ENCODE measurements at regions not wholly inside any gene's neighbourhood (a gene's known extent, or its start where the extent isn't known, plus 50 kb on each side); places are given as distances from the start of the nearest gene placed in this dataset.

DNA sequence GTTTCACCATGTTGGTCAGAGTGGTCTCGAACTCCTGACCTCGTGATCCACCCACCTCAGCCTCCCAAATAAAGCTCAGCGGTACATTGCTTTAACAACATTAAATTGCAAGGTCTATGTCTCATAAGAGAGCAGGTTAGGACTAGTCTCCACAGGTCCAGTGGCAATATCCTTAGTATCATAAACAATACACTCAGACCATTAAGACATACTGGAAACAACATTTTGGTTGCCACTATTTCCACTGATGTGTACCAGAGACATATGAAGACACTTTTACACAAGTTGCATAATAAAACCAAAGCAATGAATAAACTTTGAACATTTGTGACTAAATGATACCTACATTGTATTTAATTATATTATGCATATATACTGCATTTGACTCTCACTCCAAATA is 1130.0 kb downstream of the TSN start:
- no peak for ATAC-seq (ENCODE audit: low FRiP score)
- no peak for DNase-seq (ENCODE audit: low spot score)
- TF ChIP-seq, protein P1, sequence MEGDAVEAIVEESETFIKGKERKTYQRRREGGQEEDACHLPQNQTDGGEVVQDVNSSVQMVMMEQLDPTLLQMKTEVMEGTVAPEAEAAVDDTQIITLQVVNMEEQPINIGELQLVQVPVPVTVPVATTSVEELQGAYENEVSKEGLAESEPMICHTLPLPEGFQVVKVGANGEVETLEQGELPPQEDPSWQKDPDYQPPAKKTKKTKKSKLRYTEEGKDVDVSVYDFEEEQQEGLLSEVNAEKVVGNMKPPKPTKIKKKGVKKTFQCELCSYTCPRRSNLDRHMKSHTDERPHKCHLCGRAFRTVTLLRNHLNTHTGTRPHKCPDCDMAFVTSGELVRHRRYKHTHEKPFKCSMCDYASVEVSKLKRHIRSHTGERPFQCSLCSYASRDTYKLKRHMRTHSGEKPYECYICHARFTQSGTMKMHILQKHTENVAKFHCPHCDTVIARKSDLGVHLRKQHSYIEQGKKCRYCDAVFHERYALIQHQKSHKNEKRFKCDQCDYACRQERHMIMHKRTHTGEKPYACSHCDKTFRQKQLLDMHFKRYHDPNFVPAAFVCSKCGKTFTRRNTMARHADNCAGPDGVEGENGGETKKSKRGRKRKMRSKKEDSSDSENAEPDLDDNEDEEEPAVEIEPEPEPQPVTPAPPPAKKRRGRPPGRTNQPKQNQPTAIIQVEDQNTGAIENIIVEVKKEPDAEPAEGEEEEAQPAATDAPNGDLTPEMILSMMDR (IDR thresholded peaks at IDR 0.05): no peak

DNA sequence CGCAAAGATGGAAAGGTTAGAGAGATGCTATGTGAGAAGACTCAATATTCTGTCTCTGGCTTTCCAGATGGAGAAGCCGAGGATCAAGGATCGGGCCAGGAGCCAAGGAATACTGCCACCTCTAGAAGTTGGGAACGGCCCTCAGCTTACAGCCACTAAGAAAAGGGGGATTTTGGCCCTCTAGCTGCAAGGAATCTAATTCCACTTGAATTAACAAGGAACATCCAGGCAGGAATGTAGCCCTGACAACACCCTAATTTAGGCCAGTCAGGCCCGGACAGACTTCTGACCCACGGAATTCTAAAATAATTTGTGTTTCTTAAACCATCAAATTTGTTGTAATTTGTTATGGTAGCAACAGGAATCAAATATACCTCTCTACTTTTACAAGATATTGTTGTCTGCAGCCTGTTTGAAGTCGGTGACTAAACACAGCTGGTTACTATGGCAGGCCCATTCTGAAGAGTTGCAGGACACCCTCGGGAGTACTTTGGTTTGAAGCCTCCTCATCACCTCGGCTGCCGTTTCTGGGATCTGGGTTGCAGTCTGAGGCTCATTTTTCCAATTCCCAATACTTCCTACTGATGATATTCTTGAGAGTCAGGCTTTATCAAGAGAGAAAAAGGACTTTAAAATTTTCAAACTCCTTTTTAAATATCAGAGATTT is 1131.2 kb downstream of the TSN start:
- no peak for ATAC-seq (ENCODE audit: low FRiP score)
- DNase-seq (ENCODE audit: low spot score): no peak
- TF ChIP-seq, protein P1 (IDR thresholded peaks at IDR 0.05): no peak

DNA sequence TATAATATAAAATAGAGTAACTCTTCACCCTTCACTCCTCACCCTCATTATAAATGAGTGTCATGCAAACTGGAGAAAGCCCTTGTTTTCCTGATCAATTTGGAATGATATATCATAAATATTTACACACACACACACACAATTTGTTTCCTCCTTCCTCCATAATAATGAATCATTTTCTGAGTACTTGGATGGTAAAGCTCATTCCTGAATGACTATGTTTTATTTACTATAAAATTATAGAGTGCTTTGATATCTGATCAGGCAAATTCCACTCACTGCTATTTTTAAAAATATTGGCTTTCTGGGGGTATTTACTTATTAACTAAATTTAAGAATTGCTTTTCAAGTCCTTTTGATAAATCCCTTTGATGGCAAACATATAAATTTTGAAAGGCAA is 1125.5 kb upstream of the CNTNAP5 start:
- TF ChIP-seq, protein P1 (IDR thresholded peaks at IDR 0.05): no peak
- DNase-seq (ENCODE audit: low spot score) (no peak), ATAC-seq (ENCODE audit: low FRiP score) (no peak)

DNA sequence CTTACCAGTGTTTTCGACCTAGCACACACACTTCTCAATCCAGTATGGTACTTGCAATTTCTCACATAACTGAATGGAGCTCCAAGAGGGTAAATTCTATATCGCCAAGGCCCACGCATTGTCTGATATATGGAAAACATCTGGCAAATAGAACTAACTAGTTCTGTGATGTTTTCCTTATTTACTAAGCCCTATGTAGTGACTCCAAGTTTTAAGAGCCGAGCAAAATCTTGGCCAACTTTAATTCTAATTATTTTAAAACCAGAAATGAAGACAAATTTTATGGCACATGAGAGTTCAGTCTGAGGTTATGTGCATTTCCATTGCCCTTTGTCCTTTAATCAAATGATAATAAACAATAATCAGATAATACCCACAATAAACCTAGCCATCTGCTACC is 1119.7 kb upstream of the CNTNAP5 start:
- TF ChIP-seq, protein P1 (IDR thresholded peaks at IDR 0.05): no peak
- ATAC-seq (ENCODE audit: low FRiP score) (no peak), DNase-seq (ENCODE audit: low spot score) (no peak)

DNA sequence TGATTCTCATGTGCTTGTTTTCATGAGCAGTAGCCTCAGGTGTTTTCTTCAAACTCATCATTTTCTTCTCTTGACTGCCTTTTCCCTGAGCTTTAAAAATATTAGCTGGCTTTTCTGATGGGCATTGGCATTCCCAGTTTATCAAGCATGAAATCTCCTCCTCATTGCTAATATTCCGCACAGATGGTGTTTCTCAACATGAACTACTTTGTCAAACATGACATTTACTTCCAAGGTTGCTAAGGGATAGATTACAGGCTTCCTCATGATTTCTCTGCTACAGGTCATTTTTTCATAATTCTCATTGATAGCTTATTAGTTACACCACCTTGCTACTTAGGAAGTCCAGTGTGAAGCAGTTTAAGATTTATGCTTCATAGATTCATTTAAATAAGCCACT is 1116.9 kb upstream of the CNTNAP5 start:
- ATAC-seq (ENCODE audit: low FRiP score): no peak
- TF ChIP-seq, protein P1 (IDR thresholded peaks at IDR 0.05): no peak
- DNase-seq (ENCODE audit: low spot score): no peak

DNA sequence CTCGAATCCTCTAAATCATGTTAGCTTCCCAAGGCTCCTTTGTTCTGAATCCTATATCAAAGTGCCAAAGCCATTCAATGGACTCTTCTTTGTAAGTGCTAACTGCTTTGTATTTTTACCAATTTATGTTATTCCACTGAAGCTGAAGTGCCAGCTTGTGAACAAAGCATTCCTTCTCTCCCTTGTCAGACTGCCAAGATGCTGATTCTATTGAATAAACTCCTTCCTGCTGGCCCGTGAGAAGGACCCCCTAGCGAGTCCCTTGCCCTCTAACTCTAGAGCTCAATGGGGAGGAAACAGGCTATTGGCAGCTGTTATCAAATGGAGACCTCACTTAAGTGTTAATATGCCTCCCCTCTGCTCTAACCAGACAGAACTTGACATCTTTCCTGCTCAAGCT is 1097.9 kb upstream of the CNTNAP5 start:
- ATAC-seq (ENCODE audit: low FRiP score) (no peak), DNase-seq (ENCODE audit: low spot score) (no peak)
- TF ChIP-seq, protein P1 (IDR thresholded peaks at IDR 0.05): no peak

All from omental fat pad (tissue), 3 donors.